ENCODE measurements at regions not wholly inside any gene's neighbourhood (a gene's known extent, or its start where the extent isn't known, plus 50 kb on each side); places are given as distances from the start of the nearest gene placed in this dataset.

GRCh38 chrX:124818764-124819163, 472.4 kb downstream of the SH2D1A start:
- H3K56ac ChIP-seq (ENCODE audit: insufficient read length, low read depth, low read length) = no peak overlapping the region
- H4K8ac ChIP-seq (replicated peaks; ENCODE audit: insufficient read length, low read depth, low read length) = no peak overlapping the region
- no peak overlapping the region for H2BK20ac ChIP-seq (ENCODE audit: low read depth, low read length, poor library complexity, severe bottlenecking)
- no peaks in the 10 kb centered on the region for H3K79me1 ChIP-seq (ENCODE audit: insufficient read depth, low read depth, low read length, poor library complexity, severe bottlenecking)
- no peaks in the 10 kb centered on the region for H4K20me1 ChIP-seq (ENCODE audit: control insufficient read depth, insufficient read depth, insufficient read length)
- H3K9me3 ChIP-seq (ENCODE audit: control insufficient read depth, low read depth, low read length) = no peaks in the 10 kb centered on the region
- no CpG with 5 or more reads among the region's 1 CpG for WGBS (ENCODE audit: extremely low coverage, insufficient read length, low lambda C conversion rate)
- no peak overlapping the region for H2AFZ ChIP-seq (ENCODE audit: low read length)
- no peak overlapping the region for H3K4ac ChIP-seq (ENCODE audit: low read depth, low read length)
- H3K27ac ChIP-seq (ENCODE audit: insufficient read length, low read depth, low read length) = no peak overlapping the region
- Mint-ChIP-seq H3K9me3 (peaks cover 0 to 3% of the 10 kb centered on the region in 2 experiments; a peak in 2 of 5 replicates), H3K27ac (no peak overlapping the region), H3K4me1 (0 out of 4 replicates have a peak, but pooled peaks cover 0 to 2% of the 10 kb centered on the region in 2 experiments), H3K4me3 (no peak overlapping the region), H3K27me3 (ENCODE audit: low read depth) (no peaks in the 10 kb centered on the region), H3K36me3 (ENCODE audit: insufficient read depth in 1 of 3, low read depth in 3 of 3) (no peaks in the 10 kb centered on the region)
- no peak overlapping the region for H2BK12ac ChIP-seq (ENCODE audit: insufficient read length, low read depth, low read length)
- DNase-seq = no peak
- no peak overlapping the region for H3K18ac ChIP-seq (ENCODE audit: insufficient read length, low read depth, low read length)
- no peak overlapping the region for H3K14ac ChIP-seq (ENCODE audit: insufficient read depth, low read length)
- no peak overlapping the region for H4K91ac ChIP-seq (ENCODE audit: insufficient read length, low read depth, low read length)
- no peak overlapping the region for H3K4me2 ChIP-seq (ENCODE audit: insufficient read depth, insufficient read length, low read length)
- H3K27me3 ChIP-seq (ENCODE audit: insufficient read depth, low read length) = no peaks in the 10 kb centered on the region
- no peak overlapping the region for H2BK120ac ChIP-seq (ENCODE audit: low read depth, low read length, poor library complexity, severe bottlenecking)
- no peaks in the 10 kb centered on the region for H3K23me2 ChIP-seq (ENCODE audit: insufficient read length, low read depth, low read length, poor library complexity, severe bottlenecking)
- H3K9ac ChIP-seq (ENCODE audit: extremely low read depth, insufficient read length, low read length) = no peak overlapping the region
- no peaks in the 10 kb centered on the region for H3K79me2 ChIP-seq (ENCODE audit: insufficient read depth, low read length)
- H4K5ac ChIP-seq (ENCODE audit: insufficient read length, low read depth, low read length) = no peak overlapping the region
- no peak overlapping the region for H2BK15ac ChIP-seq (ENCODE audit: low read depth, low read length)
- no peak overlapping the region for H2AK5ac ChIP-seq (ENCODE audit: insufficient read length, low read length)
- no peak overlapping the region for H2BK5ac ChIP-seq (ENCODE audit: insufficient read length, low read length)
- H3K4me1 ChIP-seq (ENCODE audit: insufficient read depth, low read length) = no peaks in the 10 kb centered on the region
- no peak overlapping the region for H3T11ph ChIP-seq (ENCODE audit: low read length)
- H3K23ac ChIP-seq (ENCODE audit: insufficient read length, low read depth, low read length) = no peak overlapping the region
- TF ChIP-seq CTCF (conservative IDR thresholded peaks at IDR 0.05) = no peak
